Neural cell (in vitro differentiated cells): ENCODE measurements at regions not wholly inside any gene's neighbourhood (a gene's known extent, or its start where the extent isn't known, plus 50 kb on each side); places are given as distances from the start of the nearest gene placed in this dataset.

Experiments
- H2AFZ ChIP-seq: fragments of 200-600, 300-800 bp; sonication (generic), shearing (Covaris generic); 2 replicates; pipeline ENCODE4 v1.6.0; 2014; ENCODE audit warnings: low read depth, mild to moderate bottlenecking, antibody characterized with exemption, low read length, moderate library complexity
- H3F3A ChIP-seq: fragments of 200-600 bp; shearing (Covaris generic); 2 replicates; pipeline ENCODE4 v1.6.1; 2016; ENCODE audit warnings: mild to moderate bottlenecking, moderate library complexity, mixed read lengths, antibody characterized with exemption, low read length; ENCODE audit not compliant: insufficient read depth, poor library complexity, severe bottlenecking
- H3K27ac ChIP-seq: fragments of 200-600, 300-800 bp; sonication (generic), shearing (Covaris generic); 2 replicates; pipeline ENCODE4 v1.5.1; 2014; ENCODE audit warnings: mild to moderate bottlenecking, low read length, moderate library complexity
- H3K27me3 ChIP-seq: fragments of 300-800, 200-600 bp; sonication (generic), shearing (Covaris generic); 2 replicates; pipeline ENCODE4 v1.6.0; 2014; ENCODE audit warnings: mild to moderate bottlenecking, low read depth, low read length, moderate library complexity; ENCODE audit not compliant: insufficient read depth
- H3K36me3 ChIP-seq: fragments of 300-800, 200-600 bp; sonication (generic), shearing (Covaris generic); 2 replicates; pipeline ENCODE4 v1.5.1; 2014; ENCODE audit warnings: mild to moderate bottlenecking, antibody characterized with exemption, low read length, moderate library complexity; ENCODE audit not compliant: insufficient read depth
- H3K4me2 ChIP-seq: fragments of 300-800, 200-600 bp; sonication (generic), shearing (Covaris generic); 2 replicates; pipeline ENCODE4 v1.6.0; 2014; ENCODE audit warnings: mild to moderate bottlenecking, low read length
- H3K4me3 ChIP-seq: fragments of 300-800, 200-600 bp; sonication (generic), shearing (Covaris generic); 2 replicates; pipeline ENCODE4 v1.5.1; 2014; ENCODE audit warnings: mild to moderate bottlenecking, low read length, moderate library complexity
- H3K79me2 ChIP-seq: fragments of 200-600 bp; shearing (Covaris generic); replicated peaks from 2 replicates; pipeline ENCODE4 v1.6.0; 2014; ENCODE audit warnings: mild to moderate bottlenecking, low read length, moderate library complexity; ENCODE audit not compliant: insufficient read depth
- H3K9ac ChIP-seq: fragments of 300-800, 200-600 bp; sonication (generic), shearing (Covaris generic); 2 replicates; pipeline ENCODE4 v1.6.1; 2016; ENCODE audit warnings: mild to moderate bottlenecking, low read length, mixed read lengths
- H3K9me2 ChIP-seq: fragments of 200-600 bp; shearing (Covaris generic); 2 replicates; pipeline ENCODE4 v1.6.1; 2016; ENCODE audit warnings: mild to moderate bottlenecking, low read length, mixed read lengths; ENCODE audit not compliant: insufficient read depth
- H3K9me3 ChIP-seq: fragments of 200-600, 300-800 bp; sonication (generic), shearing (Covaris generic); 2 replicates; pipeline ENCODE4 v1.6.1; 2016; ENCODE audit warnings: mild to moderate bottlenecking, mixed run types, low read length, moderate library complexity, mixed read lengths
- H4K20me1 ChIP-seq: fragments of 200-600 bp; shearing (Covaris generic); 2 replicates; pipeline ENCODE4 v1.6.1; 2016; ENCODE audit warnings: mild to moderate bottlenecking, mixed run types; ENCODE audit not compliant: insufficient read depth
- EP300 ChIP-seq: fragments of 450-650 bp; conservative IDR thresholded peaks from 2 replicates; pipeline ENCODE4 v1.6.1; 2014; ENCODE audit warnings: antibody characterized with exemption, mild to moderate bottlenecking, moderate library complexity; ENCODE audit not compliant: poor library complexity, severe bottlenecking
- EZH2 ChIP-seq: fragments of 200-600, 300-800 bp; shearing (Covaris generic), sonication (generic); IDR thresholded peaks from 2 replicates; pipeline ENCODE4 v1.6.1; 2014; ENCODE audit warnings: antibody characterized with exemption, low read length, borderline replicate concordance, mild to moderate bottlenecking; ENCODE audit not compliant: insufficient read depth, poor library complexity, severe bottlenecking
- MXI1 ChIP-seq: fragments of 450-650 bp; conservative IDR thresholded peaks from 2 replicates; pipeline ENCODE4 v1.6.1; 2014; ENCODE audit warnings: antibody characterized with exemption, mild to moderate bottlenecking; ENCODE audit not compliant: poor library complexity, severe bottlenecking
- POLR2AphosphoS5 ChIP-seq: IDR thresholded peaks from 2 replicates; pipeline ENCODE4 v1.6.1; 2012
- RAD21 ChIP-seq: fragments of 450-650 bp; conservative IDR thresholded peaks from 2 replicates; pipeline ENCODE4 v1.6.1; 2014; ENCODE audit warnings: antibody characterized with exemption, mild to moderate bottlenecking, moderate library complexity
- SMC3 ChIP-seq: fragments of 450-650 bp; conservative IDR thresholded peaks from 2 replicates; pipeline ENCODE4 v1.6.1; 2014; ENCODE audit warnings: antibody characterized with exemption, mild to moderate bottlenecking, moderate library complexity; ENCODE audit not compliant: poor library complexity
- TAF1 ChIP-seq: IDR thresholded peaks from 2 replicates; pipeline ENCODE4 v1.6.1; 2012; ENCODE audit warnings: low read depth
- TF ChIP-seq, protein P1 (sequence below): fragments of 450-650 bp; IDR thresholded peaks from 2 replicates; pipeline ENCODE4 v1.5.1; 2014; ENCODE audit warnings: antibody characterized with exemption, mild to moderate bottlenecking, moderate library complexity; ENCODE audit not compliant: poor library complexity, severe bottlenecking
- TF ChIP-seq, protein P2 (sequence below): IDR thresholded peaks from 2 replicates; pipeline ENCODE4 v1.6.1; 2012; ENCODE audit warnings: borderline replicate concordance

DNA sequence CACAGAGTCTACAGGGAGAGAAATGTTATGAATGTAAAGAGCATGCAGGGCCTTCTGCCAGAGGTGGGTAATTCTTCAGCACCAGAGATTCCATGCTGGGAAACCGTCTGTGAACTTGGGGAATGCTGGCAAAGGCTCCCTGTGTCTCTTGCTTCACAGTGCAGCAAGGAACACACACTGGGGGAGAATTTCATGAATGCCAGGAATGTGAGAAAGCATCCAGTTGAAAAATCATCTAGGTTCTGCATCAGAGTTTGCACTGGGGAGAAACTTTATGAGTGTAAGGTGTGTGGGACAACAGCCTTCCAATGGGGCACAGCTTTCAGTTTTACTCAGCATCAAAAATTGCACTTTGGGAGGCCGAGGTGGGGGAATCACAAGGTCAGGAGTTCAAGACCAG, 224.3 kb upstream of the IGFBP3 start:
- no peak overlapping the region for H2AFZ ChIP-seq
- no peak overlapping the region for H3K9ac ChIP-seq
- H3K36me3 ChIP-seq: no peaks in the 10 kb centered on the region
- no peaks in the 10 kb centered on the region for H3F3A ChIP-seq
- H3K4me2 ChIP-seq: no peak overlapping the region
- H3K27me3 ChIP-seq: no peaks in the 10 kb centered on the region
- H3K27ac ChIP-seq: no peak overlapping the region
- no peaks in the 10 kb centered on the region for H3K9me2 ChIP-seq
- no peaks in the 10 kb centered on the region for H3K79me2 ChIP-seq
- no peaks in the 10 kb centered on the region for H4K20me1 ChIP-seq
- no peak overlapping the region for H3K4me3 ChIP-seq
- no peaks in the 10 kb centered on the region for H3K9me3 ChIP-seq
- TF ChIP-seq POLR2AphosphoS5: no peak
- no peak for TF ChIP-seq MXI1
- TF ChIP-seq TAF1: no peak
- TF ChIP-seq SMC3: no peak
- TF ChIP-seq, protein P1, sequence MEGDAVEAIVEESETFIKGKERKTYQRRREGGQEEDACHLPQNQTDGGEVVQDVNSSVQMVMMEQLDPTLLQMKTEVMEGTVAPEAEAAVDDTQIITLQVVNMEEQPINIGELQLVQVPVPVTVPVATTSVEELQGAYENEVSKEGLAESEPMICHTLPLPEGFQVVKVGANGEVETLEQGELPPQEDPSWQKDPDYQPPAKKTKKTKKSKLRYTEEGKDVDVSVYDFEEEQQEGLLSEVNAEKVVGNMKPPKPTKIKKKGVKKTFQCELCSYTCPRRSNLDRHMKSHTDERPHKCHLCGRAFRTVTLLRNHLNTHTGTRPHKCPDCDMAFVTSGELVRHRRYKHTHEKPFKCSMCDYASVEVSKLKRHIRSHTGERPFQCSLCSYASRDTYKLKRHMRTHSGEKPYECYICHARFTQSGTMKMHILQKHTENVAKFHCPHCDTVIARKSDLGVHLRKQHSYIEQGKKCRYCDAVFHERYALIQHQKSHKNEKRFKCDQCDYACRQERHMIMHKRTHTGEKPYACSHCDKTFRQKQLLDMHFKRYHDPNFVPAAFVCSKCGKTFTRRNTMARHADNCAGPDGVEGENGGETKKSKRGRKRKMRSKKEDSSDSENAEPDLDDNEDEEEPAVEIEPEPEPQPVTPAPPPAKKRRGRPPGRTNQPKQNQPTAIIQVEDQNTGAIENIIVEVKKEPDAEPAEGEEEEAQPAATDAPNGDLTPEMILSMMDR: no peak
- no peak for TF ChIP-seq EP300
- TF ChIP-seq, protein P2, sequence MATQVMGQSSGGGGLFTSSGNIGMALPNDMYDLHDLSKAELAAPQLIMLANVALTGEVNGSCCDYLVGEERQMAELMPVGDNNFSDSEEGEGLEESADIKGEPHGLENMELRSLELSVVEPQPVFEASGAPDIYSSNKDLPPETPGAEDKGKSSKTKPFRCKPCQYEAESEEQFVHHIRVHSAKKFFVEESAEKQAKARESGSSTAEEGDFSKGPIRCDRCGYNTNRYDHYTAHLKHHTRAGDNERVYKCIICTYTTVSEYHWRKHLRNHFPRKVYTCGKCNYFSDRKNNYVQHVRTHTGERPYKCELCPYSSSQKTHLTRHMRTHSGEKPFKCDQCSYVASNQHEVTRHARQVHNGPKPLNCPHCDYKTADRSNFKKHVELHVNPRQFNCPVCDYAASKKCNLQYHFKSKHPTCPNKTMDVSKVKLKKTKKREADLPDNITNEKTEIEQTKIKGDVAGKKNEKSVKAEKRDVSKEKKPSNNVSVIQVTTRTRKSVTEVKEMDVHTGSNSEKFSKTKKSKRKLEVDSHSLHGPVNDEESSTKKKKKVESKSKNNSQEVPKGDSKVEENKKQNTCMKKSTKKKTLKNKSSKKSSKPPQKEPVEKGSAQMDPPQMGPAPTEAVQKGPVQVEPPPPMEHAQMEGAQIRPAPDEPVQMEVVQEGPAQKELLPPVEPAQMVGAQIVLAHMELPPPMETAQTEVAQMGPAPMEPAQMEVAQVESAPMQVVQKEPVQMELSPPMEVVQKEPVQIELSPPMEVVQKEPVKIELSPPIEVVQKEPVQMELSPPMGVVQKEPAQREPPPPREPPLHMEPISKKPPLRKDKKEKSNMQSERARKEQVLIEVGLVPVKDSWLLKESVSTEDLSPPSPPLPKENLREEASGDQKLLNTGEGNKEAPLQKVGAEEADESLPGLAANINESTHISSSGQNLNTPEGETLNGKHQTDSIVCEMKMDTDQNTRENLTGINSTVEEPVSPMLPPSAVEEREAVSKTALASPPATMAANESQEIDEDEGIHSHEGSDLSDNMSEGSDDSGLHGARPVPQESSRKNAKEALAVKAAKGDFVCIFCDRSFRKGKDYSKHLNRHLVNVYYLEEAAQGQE: no peak
- TF ChIP-seq RAD21: no peak
- no peak for TF ChIP-seq EZH2

DNA sequence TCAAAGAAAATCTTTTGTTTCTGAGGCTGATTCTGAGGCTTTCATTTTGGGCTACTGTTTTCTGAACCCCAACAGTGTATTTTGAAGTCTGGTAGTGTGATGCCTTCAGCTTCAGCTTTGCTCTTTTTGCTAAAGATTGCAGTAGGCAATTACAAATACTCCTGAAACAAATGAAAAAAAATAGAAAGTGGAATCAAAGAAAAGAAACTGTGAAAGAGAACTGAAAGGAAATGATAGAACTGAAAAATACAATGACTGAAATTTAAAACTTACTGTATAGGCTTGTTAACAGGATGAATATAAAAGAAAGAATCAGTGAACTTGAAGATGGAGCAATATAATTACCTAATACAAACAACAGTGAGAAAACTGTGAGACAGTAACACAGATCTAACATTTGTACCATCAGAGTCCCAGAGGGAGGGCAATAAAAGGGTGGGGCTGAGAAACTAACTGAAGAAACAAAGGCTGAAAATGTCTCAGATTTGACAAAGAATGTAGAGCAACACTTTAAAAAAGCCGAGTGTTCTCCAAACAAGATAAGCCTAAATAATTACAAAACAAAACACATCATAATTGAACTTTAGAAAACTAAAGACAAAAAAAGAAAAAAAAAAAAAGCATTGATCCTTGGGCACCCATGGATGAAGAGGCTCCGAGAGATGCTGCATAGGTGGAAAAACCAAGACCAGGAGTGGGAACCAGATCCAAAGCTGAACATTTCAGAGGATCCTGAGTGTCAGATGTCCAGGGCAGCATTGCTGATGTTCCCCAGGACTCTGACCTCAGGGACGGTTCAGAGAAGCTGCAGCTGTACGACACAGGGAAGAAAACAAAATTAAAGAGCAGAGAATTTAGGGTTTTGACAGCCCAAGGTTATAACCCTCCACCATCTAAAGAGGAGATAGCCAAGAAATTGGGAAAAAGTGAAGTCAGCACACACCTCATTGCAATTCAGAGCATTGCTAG, 223.2 kb upstream of the IGFBP3 start:
- no peak overlapping the region for H3K27ac ChIP-seq
- H3K27me3 ChIP-seq: no peaks in the 10 kb centered on the region
- H3K4me3 ChIP-seq: no peak overlapping the region
- H3K79me2 ChIP-seq: no peaks in the 10 kb centered on the region
- H3K36me3 ChIP-seq: no peaks in the 10 kb centered on the region
- H3K4me2 ChIP-seq: no peak overlapping the region
- no peaks in the 10 kb centered on the region for H4K20me1 ChIP-seq
- H3K9me2 ChIP-seq: no peaks in the 10 kb centered on the region
- H2AFZ ChIP-seq: no peak overlapping the region
- no peaks in the 10 kb centered on the region for H3K9me3 ChIP-seq
- H3F3A ChIP-seq: no peaks in the 10 kb centered on the region
- no peak overlapping the region for H3K9ac ChIP-seq
- TF ChIP-seq, protein P1: no peak
- no peak for TF ChIP-seq EP300
- no peak for TF ChIP-seq TAF1
- no peak for TF ChIP-seq EZH2
- TF ChIP-seq RAD21: no peak
- no peak for TF ChIP-seq POLR2AphosphoS5
- TF ChIP-seq MXI1: no peak
- TF ChIP-seq, protein P2: no peak
- no peak for TF ChIP-seq SMC3
